SU-DHL-6 (cell line): ENCODE measurements at regions not wholly inside any gene's neighbourhood (a gene's known extent, or its start where the extent isn't known, plus 50 kb on each side); places are given as distances from the start of the nearest gene placed in this dataset.

ENCODE experiments used
- CTCF ChIP-seq: fragments of 200-600 bp; sonication (generic); IDR thresholded peaks from one replicate; pipeline ENCODE4 v1.5.1; 2017; ENCODE audit warnings: antibody characterized with exemption, mild to moderate bottlenecking, low read length, moderate library complexity; ENCODE audit not compliant: insufficient read depth, poor library complexity, severe bottlenecking
- EZH2phosphoT487 ChIP-seq: fragments of 200-600 bp; sonication (generic), shearing (Covaris generic); conservative IDR thresholded peaks from 2 replicates; pipeline ENCODE4 v1.6.1; 2018; ENCODE audit warnings: mild to moderate bottlenecking, antibody characterized with exemption, low read length, moderate library complexity, mixed read lengths

GRCh38 chr1:99565606-99566289 is 80.2 kb upstream of the PALMD start:
- TF ChIP-seq CTCF (no peak), EZH2phosphoT487 (no peak)
